ENCODE measurements at regions not wholly inside any gene's neighbourhood (a gene's known extent, or its start where the extent isn't known, plus 50 kb on each side); places are given as distances from the start of the nearest gene placed in this dataset.

DNA sequence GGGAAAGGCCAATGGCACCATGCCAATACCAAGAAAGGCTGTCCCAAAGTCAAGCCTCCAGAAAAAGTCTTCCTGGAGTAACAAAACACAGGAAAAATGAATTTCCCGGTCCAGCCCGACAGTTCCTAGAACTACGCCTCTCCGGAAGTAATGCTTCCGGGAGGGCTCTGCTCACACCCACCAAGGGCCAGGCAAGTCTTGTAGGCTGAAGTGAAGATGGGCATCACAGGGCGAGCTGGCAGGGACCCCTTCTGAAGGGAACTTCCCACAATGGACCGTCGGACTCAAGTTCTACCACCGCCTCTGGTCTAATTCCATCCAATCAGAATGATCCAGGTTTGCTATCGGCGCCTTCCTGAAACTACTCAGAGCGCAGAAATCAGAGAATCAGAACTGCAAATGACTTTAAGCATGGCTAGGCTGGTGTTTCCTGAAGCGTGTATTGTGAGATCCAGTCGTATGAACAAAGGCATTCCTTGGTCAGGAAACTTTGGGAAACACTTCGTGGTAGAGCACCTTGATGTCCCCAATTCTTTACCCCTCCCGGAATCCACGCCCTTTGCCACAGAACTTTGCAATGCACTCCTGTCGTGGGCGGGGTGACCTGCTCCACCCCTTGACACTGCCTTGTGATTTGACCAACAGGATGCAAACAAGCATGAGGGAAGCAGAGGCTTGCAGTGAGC lies 127.8 kb downstream of the BCOR start:
- DNase-seq (ENCODE audit: low read depth), result no peak
- TF ChIP-seq, protein P1, sequence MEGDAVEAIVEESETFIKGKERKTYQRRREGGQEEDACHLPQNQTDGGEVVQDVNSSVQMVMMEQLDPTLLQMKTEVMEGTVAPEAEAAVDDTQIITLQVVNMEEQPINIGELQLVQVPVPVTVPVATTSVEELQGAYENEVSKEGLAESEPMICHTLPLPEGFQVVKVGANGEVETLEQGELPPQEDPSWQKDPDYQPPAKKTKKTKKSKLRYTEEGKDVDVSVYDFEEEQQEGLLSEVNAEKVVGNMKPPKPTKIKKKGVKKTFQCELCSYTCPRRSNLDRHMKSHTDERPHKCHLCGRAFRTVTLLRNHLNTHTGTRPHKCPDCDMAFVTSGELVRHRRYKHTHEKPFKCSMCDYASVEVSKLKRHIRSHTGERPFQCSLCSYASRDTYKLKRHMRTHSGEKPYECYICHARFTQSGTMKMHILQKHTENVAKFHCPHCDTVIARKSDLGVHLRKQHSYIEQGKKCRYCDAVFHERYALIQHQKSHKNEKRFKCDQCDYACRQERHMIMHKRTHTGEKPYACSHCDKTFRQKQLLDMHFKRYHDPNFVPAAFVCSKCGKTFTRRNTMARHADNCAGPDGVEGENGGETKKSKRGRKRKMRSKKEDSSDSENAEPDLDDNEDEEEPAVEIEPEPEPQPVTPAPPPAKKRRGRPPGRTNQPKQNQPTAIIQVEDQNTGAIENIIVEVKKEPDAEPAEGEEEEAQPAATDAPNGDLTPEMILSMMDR (conservative IDR thresholded peaks at IDR 0.05; ENCODE audit: low read depth, low read length), result no peak
- no peak overlapping the region for H3K4me3 ChIP-seq (ENCODE audit: low read depth, low read length)

DNA sequence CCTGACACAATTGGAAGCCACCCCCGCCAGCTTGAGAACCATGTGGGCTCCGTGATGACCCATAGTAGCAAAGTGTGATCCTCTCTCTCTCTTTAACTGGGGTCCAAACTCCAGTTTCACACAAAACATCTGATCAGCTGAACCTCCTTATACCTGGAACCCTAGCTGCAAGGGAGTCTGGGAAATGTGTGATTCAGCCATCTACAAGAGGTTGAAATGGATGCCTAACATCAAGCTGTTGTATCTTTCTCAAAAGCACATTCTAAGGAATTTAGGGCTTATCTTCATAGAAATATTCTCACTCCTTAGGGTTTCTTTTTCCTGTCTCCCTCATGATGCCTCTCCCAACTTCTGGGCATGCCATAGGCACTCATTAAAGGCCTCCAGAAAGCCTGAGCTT lies 126.0 kb downstream of the BCOR start:
- no peak for DNase-seq (ENCODE audit: low read depth)
- TF ChIP-seq, protein P1 (conservative IDR thresholded peaks at IDR 0.05; ENCODE audit: low read depth, low read length), result no peak
- H3K4me3 ChIP-seq (ENCODE audit: low read depth, low read length), result no peak overlapping the region

DNA sequence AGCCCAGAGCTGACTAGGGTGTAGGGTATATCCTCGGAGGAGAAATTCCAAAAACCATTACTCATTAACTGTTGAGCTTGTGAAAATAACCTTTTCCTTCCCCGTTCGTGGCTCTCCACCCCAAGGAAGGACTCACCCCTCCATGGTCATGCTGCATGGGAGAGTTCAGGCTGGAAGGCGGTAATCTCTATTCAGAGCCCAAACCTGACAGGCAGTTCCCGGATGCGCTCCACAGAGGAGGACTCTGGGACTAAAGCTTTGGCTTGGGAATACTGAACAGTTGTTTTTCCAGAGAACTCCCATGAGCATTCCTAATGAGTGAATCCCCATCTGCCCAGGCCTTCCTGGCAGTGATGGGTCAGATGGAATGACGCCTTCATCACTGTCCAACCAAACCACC lies 125.4 kb downstream of the BCOR start:
- DNase-seq (ENCODE audit: low read depth), result no peak
- H3K4me3 ChIP-seq (ENCODE audit: low read depth, low read length), result no peak overlapping the region
- TF ChIP-seq, protein P1 (conservative IDR thresholded peaks at IDR 0.05; ENCODE audit: low read depth, low read length), result no peak

DNA sequence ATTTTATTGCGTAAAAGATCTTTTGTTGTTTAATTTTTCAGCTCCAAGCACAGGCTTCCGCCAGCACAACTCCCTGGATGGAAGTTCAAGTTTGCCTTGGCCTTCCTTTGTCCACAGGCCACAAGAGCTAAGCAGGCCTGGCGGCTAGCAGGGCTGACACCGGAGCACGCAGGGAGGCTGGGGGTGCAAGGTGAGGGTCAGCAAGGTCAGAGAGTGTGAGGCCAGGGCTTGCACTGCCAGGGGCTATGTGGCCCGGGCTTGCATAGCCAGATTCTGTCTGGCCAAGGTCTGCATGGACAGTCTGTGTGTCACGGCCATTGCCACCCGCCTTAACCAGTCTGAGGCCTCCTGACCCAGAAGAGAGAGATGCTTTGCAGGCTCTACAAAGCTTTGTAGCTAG lies 123.9 kb downstream of the BCOR start:
- TF ChIP-seq, protein P1 (conservative IDR thresholded peaks at IDR 0.05; ENCODE audit: low read depth, low read length), result no peak
- H3K4me3 ChIP-seq (ENCODE audit: low read depth, low read length), result no peak overlapping the region
- no peak for DNase-seq (ENCODE audit: low read depth)

DNA sequence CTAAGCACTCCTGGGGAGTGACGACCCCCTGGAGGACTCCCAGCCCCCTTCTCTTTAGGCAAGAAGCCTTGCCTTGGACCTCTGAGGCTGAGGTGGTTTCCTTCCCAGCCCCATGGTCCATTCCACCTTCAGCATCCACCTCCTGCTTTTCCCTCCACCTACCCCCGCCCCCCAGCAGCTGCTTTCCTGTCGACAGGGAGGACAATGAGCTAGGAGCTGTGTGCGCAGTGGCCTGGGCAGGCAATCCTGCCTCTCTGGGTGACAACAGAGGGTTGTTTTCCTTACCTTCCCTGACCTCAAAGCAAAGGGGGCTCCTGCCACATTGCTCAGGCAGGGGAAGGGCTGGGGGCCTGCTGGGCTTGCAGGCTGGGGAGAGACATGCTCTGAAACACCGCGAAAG lies 123.5 kb downstream of the BCOR start:
- no peak overlapping the region for H3K4me3 ChIP-seq (ENCODE audit: low read depth, low read length)
- no peak for DNase-seq (ENCODE audit: low read depth)
- TF ChIP-seq, protein P1 (conservative IDR thresholded peaks at IDR 0.05; ENCODE audit: low read depth, low read length), result no peak

DNA sequence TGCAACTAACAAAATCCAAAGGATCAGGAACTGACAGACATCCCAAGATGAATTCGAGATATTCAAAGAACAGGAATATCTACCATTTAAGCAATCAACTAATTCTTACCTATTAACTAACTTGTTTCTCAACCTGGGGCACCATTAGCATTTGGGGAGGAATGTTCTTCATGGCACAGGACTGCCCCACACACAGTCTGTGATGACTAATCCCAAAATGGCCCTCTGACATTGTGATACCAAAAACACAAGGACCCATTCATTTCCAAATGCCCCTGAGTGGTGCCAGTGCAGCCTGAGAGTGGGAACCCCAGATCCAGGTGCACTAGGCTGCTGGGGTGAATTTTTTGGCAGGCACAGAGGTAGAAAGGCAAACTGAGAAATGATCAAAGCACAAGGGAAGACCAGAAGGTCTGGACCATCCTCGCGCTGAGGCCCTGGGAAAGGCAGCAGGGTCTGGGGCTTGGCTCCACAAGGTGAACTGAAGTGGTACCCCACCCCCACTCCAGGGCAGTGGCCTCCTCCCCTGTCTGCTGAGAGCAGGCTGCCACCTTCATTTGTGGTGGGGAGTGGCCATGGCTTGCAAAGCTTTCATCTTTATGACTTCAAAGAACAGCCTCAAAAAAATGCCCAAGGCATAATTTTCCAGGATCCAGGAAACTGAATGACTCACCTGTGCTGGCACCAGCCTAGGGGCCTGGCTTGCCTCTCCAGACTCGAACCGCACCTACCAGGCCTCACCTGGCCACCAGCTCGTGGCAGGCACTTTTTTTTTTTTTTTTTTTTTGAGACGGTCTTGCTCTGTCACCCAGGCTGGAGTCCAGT lies 122.4 kb downstream of the BCOR start:
- TF ChIP-seq, protein P1 (conservative IDR thresholded peaks at IDR 0.05; ENCODE audit: low read depth, low read length), result no peak
- DNase-seq (ENCODE audit: low read depth), result no peak
- no peak overlapping the region for H3K4me3 ChIP-seq (ENCODE audit: low read depth, low read length)
